ENCODE measurements at regions not wholly inside any gene's neighbourhood (a gene's known extent, or its start where the extent isn't known, plus 50 kb on each side); places are given as distances from the start of the nearest gene placed in this dataset.

GRCh38 chr2:153387203-153387602 lies 91.4 kb downstream of the RPRM start:
- H3K4me3 ChIP-seq (replicated peaks in 1 of 2; ENCODE audit: low read depth in 1 of 2, low read length in 2 of 2): no peak overlapping the region
- RAD21 ChIA-PET (ENCODE audit: low non-redundant PET in 1 of 2, low total read pairs in 2 of 2, uncharacterized antibody in 2 of 2, unreplicated experiment in 2 of 2): no interaction called here
- DNase-seq (ENCODE audit: low read depth, low spot score) (no peak), ATAC-seq (no peak)
- no peaks in the 10 kb centered on the region for H3K27me3 ChIP-seq (ENCODE audit: insufficient read depth, low read length)
- no peak overlapping the region for H3K9ac ChIP-seq (ENCODE audit: low read length)
- no peak overlapping the region for H3K27ac ChIP-seq (ENCODE audit: low read depth, low read length)
- BruUV-seq (replicated peaks): no TSS peak
- H3K4me1 ChIP-seq (ENCODE audit: control insufficient read depth in 1 of 2, insufficient read depth in 2 of 2, low read length in 2 of 2): no peaks in the 10 kb centered on the region
- CTCF ChIA-PET: no interaction called here
- H3K36me3 ChIP-seq (ENCODE audit: control insufficient read depth in 1 of 2, insufficient read depth in 2 of 2, low read length in 2 of 2): no peaks in the 10 kb centered on the region
- POLR2A ChIA-PET: no interaction called here
- H3K9me2 ChIP-seq (ENCODE audit: insufficient read depth): no peaks in the 10 kb centered on the region
- no peak overlapping the region for H3K4me2 ChIP-seq (ENCODE audit: low read length)
- no peak overlapping the region for H2AFZ ChIP-seq (ENCODE audit: low read depth, low read length, poor library complexity, severe bottlenecking)
- TF ChIP-seq TCF7L2 (IDR thresholded peaks at IDR 0.05; ENCODE audit: borderline replicate concordance, extremely low read depth, insufficient read depth, insufficient read length): no peak
- TF ChIP-seq ZNF274 (IDR thresholded peaks at IDR 0.05; ENCODE audit: low read depth, low read length): no peak
- TF ChIP-seq CEBPB (IDR thresholded peaks at IDR 0.05; ENCODE audit: low read depth): no peak
- TF ChIP-seq, protein P1, sequence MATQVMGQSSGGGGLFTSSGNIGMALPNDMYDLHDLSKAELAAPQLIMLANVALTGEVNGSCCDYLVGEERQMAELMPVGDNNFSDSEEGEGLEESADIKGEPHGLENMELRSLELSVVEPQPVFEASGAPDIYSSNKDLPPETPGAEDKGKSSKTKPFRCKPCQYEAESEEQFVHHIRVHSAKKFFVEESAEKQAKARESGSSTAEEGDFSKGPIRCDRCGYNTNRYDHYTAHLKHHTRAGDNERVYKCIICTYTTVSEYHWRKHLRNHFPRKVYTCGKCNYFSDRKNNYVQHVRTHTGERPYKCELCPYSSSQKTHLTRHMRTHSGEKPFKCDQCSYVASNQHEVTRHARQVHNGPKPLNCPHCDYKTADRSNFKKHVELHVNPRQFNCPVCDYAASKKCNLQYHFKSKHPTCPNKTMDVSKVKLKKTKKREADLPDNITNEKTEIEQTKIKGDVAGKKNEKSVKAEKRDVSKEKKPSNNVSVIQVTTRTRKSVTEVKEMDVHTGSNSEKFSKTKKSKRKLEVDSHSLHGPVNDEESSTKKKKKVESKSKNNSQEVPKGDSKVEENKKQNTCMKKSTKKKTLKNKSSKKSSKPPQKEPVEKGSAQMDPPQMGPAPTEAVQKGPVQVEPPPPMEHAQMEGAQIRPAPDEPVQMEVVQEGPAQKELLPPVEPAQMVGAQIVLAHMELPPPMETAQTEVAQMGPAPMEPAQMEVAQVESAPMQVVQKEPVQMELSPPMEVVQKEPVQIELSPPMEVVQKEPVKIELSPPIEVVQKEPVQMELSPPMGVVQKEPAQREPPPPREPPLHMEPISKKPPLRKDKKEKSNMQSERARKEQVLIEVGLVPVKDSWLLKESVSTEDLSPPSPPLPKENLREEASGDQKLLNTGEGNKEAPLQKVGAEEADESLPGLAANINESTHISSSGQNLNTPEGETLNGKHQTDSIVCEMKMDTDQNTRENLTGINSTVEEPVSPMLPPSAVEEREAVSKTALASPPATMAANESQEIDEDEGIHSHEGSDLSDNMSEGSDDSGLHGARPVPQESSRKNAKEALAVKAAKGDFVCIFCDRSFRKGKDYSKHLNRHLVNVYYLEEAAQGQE (IDR thresholded peaks at IDR 0.05; ENCODE audit: low read depth): no peak
- TF ChIP-seq POLR2A (IDR thresholded peaks at IDR 0.05; ENCODE audit: borderline replicate concordance, extremely low read depth, insufficient read depth, insufficient read length): no peak
- TF ChIP-seq, protein P2, sequence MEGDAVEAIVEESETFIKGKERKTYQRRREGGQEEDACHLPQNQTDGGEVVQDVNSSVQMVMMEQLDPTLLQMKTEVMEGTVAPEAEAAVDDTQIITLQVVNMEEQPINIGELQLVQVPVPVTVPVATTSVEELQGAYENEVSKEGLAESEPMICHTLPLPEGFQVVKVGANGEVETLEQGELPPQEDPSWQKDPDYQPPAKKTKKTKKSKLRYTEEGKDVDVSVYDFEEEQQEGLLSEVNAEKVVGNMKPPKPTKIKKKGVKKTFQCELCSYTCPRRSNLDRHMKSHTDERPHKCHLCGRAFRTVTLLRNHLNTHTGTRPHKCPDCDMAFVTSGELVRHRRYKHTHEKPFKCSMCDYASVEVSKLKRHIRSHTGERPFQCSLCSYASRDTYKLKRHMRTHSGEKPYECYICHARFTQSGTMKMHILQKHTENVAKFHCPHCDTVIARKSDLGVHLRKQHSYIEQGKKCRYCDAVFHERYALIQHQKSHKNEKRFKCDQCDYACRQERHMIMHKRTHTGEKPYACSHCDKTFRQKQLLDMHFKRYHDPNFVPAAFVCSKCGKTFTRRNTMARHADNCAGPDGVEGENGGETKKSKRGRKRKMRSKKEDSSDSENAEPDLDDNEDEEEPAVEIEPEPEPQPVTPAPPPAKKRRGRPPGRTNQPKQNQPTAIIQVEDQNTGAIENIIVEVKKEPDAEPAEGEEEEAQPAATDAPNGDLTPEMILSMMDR (IDR thresholded peaks at IDR 0.05 in 2 of 3, conservative IDR thresholded peaks at IDR 0.05 in 1 of 3; ENCODE audit: borderline replicate concordance in 1 of 3, insufficient read depth in 1 of 3, low read depth in 2 of 3, low read length in 2 of 3): no peak
- no peak for TF ChIP-seq YY1 (IDR thresholded peaks at IDR 0.05; ENCODE audit: extremely low read depth, insufficient replicate concordance, low read depth, low read length)
- TF ChIP-seq, protein P3, sequence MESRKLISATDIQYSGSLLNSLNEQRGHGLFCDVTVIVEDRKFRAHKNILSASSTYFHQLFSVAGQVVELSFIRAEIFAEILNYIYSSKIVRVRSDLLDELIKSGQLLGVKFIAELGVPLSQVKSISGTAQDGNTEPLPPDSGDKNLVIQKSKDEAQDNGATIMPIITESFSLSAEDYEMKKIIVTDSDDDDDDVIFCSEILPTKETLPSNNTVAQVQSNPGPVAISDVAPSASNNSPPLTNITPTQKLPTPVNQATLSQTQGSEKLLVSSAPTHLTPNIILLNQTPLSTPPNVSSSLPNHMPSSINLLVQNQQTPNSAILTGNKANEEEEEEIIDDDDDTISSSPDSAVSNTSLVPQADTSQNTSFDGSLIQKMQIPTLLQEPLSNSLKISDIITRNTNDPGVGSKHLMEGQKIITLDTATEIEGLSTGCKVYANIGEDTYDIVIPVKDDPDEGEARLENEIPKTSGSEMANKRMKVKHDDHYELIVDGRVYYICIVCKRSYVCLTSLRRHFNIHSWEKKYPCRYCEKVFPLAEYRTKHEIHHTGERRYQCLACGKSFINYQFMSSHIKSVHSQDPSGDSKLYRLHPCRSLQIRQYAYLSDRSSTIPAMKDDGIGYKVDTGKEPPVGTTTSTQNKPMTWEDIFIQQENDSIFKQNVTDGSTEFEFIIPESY (IDR thresholded peaks at IDR 0.05; ENCODE audit: extremely low read depth, insufficient replicate concordance, low read length): no peak
- TF ChIP-seq SRF (IDR thresholded peaks at IDR 0.05; ENCODE audit: low read depth): no peak
- TF ChIP-seq EZH2 (IDR thresholded peaks at IDR 0.05): no peak
- no peak for TF ChIP-seq FOSL1 (IDR thresholded peaks at IDR 0.05; ENCODE audit: low read depth)
- no peak for TF ChIP-seq POLR2AphosphoS5 (IDR thresholded peaks at IDR 0.05; ENCODE audit: low read depth, low read length)
- TF ChIP-seq, protein P4, sequence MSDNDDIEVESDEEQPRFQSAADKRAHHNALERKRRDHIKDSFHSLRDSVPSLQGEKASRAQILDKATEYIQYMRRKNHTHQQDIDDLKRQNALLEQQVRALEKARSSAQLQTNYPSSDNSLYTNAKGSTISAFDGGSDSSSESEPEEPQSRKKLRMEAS (IDR thresholded peaks at IDR 0.05): no peak
- TF ChIP-seq ZFX (IDR thresholded peaks at IDR 0.05): no peak
- no peaks in the 10 kb centered on the region for H4K20me1 ChIP-seq (ENCODE audit: insufficient read depth)
- intact Hi-C loops (cut with micrococcal nuclease): no loop called here
- no peaks in the 10 kb centered on the region for H3K79me2 ChIP-seq (ENCODE audit: insufficient read depth, low read length)
- H3K9me3 ChIP-seq (ENCODE audit: control insufficient read depth in 1 of 2, insufficient read depth in 1 of 2, low read depth in 1 of 2, low read length in 2 of 2): no peaks in the 10 kb centered on the region

Data from HCT116 (cell line).